DMS 273 (cell line): ENCODE measurements at regions not wholly inside any gene's neighbourhood (a gene's known extent, or its start where the extent isn't known, plus 50 kb on each side); places are given as distances from the start of the nearest gene placed in this dataset.
"Not testable (repeated sequence)": the region's sequence is repeated elsewhere in the genome, so short reads cannot be mapped to it uniquely, and the experiment has no call there.

Experiments used
- DNase-seq: peaks from one replicate; lab custom pipeline; 2025; ENCODE audit not compliant: unreplicated experiment; lab: John Stamatoyannopoulos, UW

GRCh38 chr18:44280479-44280878, 400.2 kb upstream of the SETBP1 start:
- DNase-seq = no peak

- no peak for DNase-seq
Measured at GRCh38 chr18:44286049-44286448, 394.6 kb upstream of the SETBP1 start.

- DNase-seq = no peak
Measured at GRCh38 chr18:44290366-44290977, 390.2 kb upstream of the SETBP1 start.

- DNase-seq = no peak
Measured at GRCh38 chr18:44298566-44298965, 382.1 kb upstream of the SETBP1 start.

- DNase-seq = no peak
Measured at GRCh38 chr18:44309185-44309584, 371.5 kb upstream of the SETBP1 start.

- DNase-seq = no peak
Measured at GRCh38 chr18:44320619-44321460, 359.8 kb upstream of the SETBP1 start.

- DNase-seq = no peak
Measured at GRCh38 chr18:44321868-44322590, 358.7 kb upstream of the SETBP1 start.

- no peak for DNase-seq
Measured at GRCh38 chr18:44323125-44323524, 357.6 kb upstream of the SETBP1 start.

- DNase-seq = no peak
Measured at GRCh38 chr18:44324361-44324760, 356.3 kb upstream of the SETBP1 start.

- peak; percentile 69 for DNase-seq
Measured at GRCh38 chr18:44325903-44326635, 354.6 kb upstream of the SETBP1 start.

GRCh38 chr18:44331656-44332570, 348.8 kb upstream of the SETBP1 start:
- DNase-seq = no peak

GRCh38 chr18:44341759-44342158, 338.9 kb upstream of the SETBP1 start:
- no peak for DNase-seq

GRCh38 chr18:44342162-44342561, 338.5 kb upstream of the SETBP1 start:
- DNase-seq = no peak

GRCh38 chr18:44342946-44343345, 337.7 kb upstream of the SETBP1 start:
- DNase-seq = no peak

- DNase-seq = no peak
Measured at GRCh38 chr18:44343570-44343969, 337.1 kb upstream of the SETBP1 start.

GRCh38 chr18:44356566-44357157, 324.0 kb upstream of the SETBP1 start:
- no peak for DNase-seq

- DNase-seq = no peak
Measured at GRCh38 chr18:44358402-44358801, 322.3 kb upstream of the SETBP1 start.

- not testable (repeated sequence) for DNase-seq
Measured at GRCh38 chr18:44359741-44360140, 320.9 kb upstream of the SETBP1 start.

GRCh38 chr18:44362213-44362612, 318.5 kb upstream of the SETBP1 start:
- not testable (repeated sequence) for DNase-seq

- DNase-seq = no peak
Measured at GRCh38 chr18:44370861-44371260, 309.8 kb upstream of the SETBP1 start.
